ENCODE measurements at regions not wholly inside any gene's neighbourhood (a gene's known extent, or its start where the extent isn't known, plus 50 kb on each side); places are given as distances from the start of the nearest gene placed in this dataset.

DNA sequence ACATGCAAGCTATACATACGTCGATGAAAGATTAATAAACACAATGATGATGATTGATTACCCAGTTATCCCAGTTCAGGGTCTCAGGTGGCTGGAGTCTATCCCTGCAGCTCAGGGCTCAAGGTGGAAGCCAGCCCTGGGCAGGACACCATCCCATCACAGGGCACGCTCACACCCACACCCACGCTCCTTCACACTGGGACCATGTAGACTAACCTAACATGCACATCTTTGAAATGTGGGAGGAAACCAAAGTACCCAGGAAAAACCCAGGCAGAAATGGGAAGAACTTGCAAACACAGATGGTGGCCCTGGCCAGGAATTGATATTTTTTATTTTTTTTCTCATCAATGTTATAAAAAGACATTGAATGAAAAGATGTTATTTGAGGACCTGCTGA lies 151.4 kb upstream of the MCTP2 start:
- no peak for TF ChIP-seq CTCF (IDR thresholded peaks at IDR 0.05 in 8 of 11, conservative IDR thresholded peaks at IDR 0.05 in 3 of 11)
- no peak for TF ChIP-seq POLR2A (IDR thresholded peaks at IDR 0.05)

Measured in spleen (tissue), 7 donors.